Stimulated activated naive CD4-positive, alpha-beta T cell treated with Interleukin-2 at 50 U/mL for 16 hours (primary cell): ENCODE measurements at regions not wholly inside any gene's neighbourhood (a gene's known extent, or its start where the extent isn't known, plus 50 kb on each side); places are given as distances from the start of the nearest gene placed in this dataset.

ENCODE experiments used
- DNase-seq: peaks from one replicate; lab custom pipeline; 2025; lab: John Stamatoyannopoulos, UW

GRCh38 chr1:54497338-54497737, 50.7 kb upstream of the ACOT11 start:
- DNase-seq, result no peak

- DNase-seq, result no peak
Measured at GRCh38 chr1:54495954-54496353, 52.1 kb upstream of the ACOT11 start.

GRCh38 chr1:54493608-54494007, 54.4 kb upstream of the ACOT11 start:
- no peak for DNase-seq

GRCh38 chr1:54490361-54491248, 57.4 kb upstream of the ACOT11 start:
- no peak for DNase-seq

- no peak for DNase-seq
Measured at GRCh38 chr1:54489627-54490250, 58.3 kb upstream of the ACOT11 start.

- DNase-seq, result peak; percentile 48
Measured at GRCh38 chr1:54488779-54489626, 59.0 kb upstream of the ACOT11 start.

GRCh38 chr1:54488065-54488750, 59.8 kb upstream of the ACOT11 start:
- DNase-seq, result peak; percentile 66

GRCh38 chr1:54487571-54488050, 60.4 kb upstream of the ACOT11 start:
- DNase-seq, result no peak

- DNase-seq, result no peak
Measured at GRCh38 chr1:54486907-54487306, 61.1 kb upstream of the ACOT11 start.

GRCh38 chr1:54485416-54485815, 62.6 kb upstream of the ACOT11 start:
- no peak for DNase-seq

- DNase-seq, result no peak
Measured at GRCh38 chr1:54483875-54484437, 64.1 kb upstream of the ACOT11 start.

GRCh38 chr1:54481201-54481884, 66.7 kb upstream of the ACOT11 start:
- DNase-seq, result no peak

GRCh38 chr1:54480525-54480848, 67.5 kb upstream of the ACOT11 start:
- no peak for DNase-seq

- no peak for DNase-seq
Measured at GRCh38 chr1:54479841-54480524, 68.0 kb upstream of the ACOT11 start.

GRCh38 chr1:54479251-54479650, 68.8 kb upstream of the ACOT11 start:
- DNase-seq, result no peak

- no peak for DNase-seq
Measured at GRCh38 chr1:54477153-54477561, 70.9 kb upstream of the ACOT11 start.

- DNase-seq, result no peak
Measured at GRCh38 chr1:54476530-54477109, 70.4 kb upstream of the SSBP3 start.

GRCh38 chr1:54475946-54476516, 69.8 kb upstream of the SSBP3 start:
- no peak for DNase-seq

GRCh38 chr1:54475357-54475881, 69.2 kb upstream of the SSBP3 start:
- DNase-seq, result no peak
